GM12878 (cell line): ENCODE measurements at regions not wholly inside any gene's neighbourhood (a gene's known extent, or its start where the extent isn't known, plus 50 kb on each side); places are given as distances from the start of the nearest gene placed in this dataset.

Experiments used
- CBFB ChIP-seq: IDR thresholded peaks from 2 replicates; pipeline ENCODE4 v1.6.1; 2016; ENCODE audit warnings: antibody characterized with exemption, low read depth
- CEBPB ChIP-seq, 2 experiments: fragments of 150-350 bp in 1 of 2; IDR thresholded peaks; 2 replicates each; pipeline ENCODE4 v1.6.1; 2012 to 2014; ENCODE audit warnings: low read depth in 2 of 2, low read length in 2 of 2, borderline replicate concordance in 1 of 2, inconsistent platforms in 1 of 2
- CTCF ChIP-seq, 3 experiments: IDR thresholded peaks in 2 of 3; conservative IDR thresholded peaks in 1 of 3; 2 replicates each; pipeline ENCODE4 v1.5.1; 2011; ENCODE audit warnings: low read depth in 3 of 3, low read length in 3 of 3, mild to moderate bottlenecking in 3 of 3, control low read depth in 2 of 3, moderate library complexity in 2 of 3, inconsistent platforms in 1 of 3, mixed read lengths in 1 of 3; ENCODE audit not compliant: control insufficient read depth in 2 of 3, insufficient read depth in 1 of 3; ENCODE audit errors: extremely low read depth in 1 of 3
- HDAC2 ChIP-seq: fragments of 200-600 bp; sonication (generic); IDR thresholded peaks from 2 replicates; pipeline ENCODE4 v1.6.1; 2017
- POLR2A ChIP-seq: IDR thresholded peaks from 2 replicates; pipeline ENCODE4 v1.6.1; 2011; ENCODE audit warnings: low read depth, mild to moderate bottlenecking, low read length
- TAF1 ChIP-seq: IDR thresholded peaks from 2 replicates; pipeline ENCODE4 v1.6.1; 2011; ENCODE audit warnings: mild to moderate bottlenecking, low read depth, low read length, borderline replicate concordance
- ZZZ3 ChIP-seq: IDR thresholded peaks from 2 replicates; pipeline ENCODE4 v1.6.1; 2011; ENCODE audit warnings: low read depth; ENCODE audit not compliant: control insufficient read depth, insufficient read length

- TF ChIP-seq CTCF (IDR thresholded peaks at IDR 0.05 in 2 of 3, conservative IDR thresholded peaks at IDR 0.05 in 1 of 3; ENCODE audit: control insufficient read depth in 2 of 3, extremely low read depth in 1 of 3, insufficient read depth in 1 of 3, low read depth in 3 of 3, low read length in 3 of 3) (no peak), POLR2A (no peak), TAF1 (no peak), CEBPB (IDR thresholded peaks at IDR 0.05; ENCODE audit: borderline replicate concordance in 1 of 2, low read depth in 2 of 2, low read length in 2 of 2) (no peak), CBFB (no peak), HDAC2 (no peak), ZZZ3 (no peak)
These were observed 199.3 kb upstream of the UMPS start for GRCh38 chr3:124530916-124531315.
